HG03521 (cell line): ENCODE measurements at regions not wholly inside any gene's neighbourhood (a gene's known extent, or its start where the extent isn't known, plus 50 kb on each side); places are given as distances from the start of the nearest gene placed in this dataset.

ENCODE experiments used
- ATAC-seq: cut with Tn5 transposase; IDR thresholded peaks from one replicate; pipeline ENCODE4 v1.9.1; 2021; ENCODE audit warnings: mild to moderate bottlenecking, moderate library complexity; ENCODE audit not compliant: unreplicated experiment

DNA sequence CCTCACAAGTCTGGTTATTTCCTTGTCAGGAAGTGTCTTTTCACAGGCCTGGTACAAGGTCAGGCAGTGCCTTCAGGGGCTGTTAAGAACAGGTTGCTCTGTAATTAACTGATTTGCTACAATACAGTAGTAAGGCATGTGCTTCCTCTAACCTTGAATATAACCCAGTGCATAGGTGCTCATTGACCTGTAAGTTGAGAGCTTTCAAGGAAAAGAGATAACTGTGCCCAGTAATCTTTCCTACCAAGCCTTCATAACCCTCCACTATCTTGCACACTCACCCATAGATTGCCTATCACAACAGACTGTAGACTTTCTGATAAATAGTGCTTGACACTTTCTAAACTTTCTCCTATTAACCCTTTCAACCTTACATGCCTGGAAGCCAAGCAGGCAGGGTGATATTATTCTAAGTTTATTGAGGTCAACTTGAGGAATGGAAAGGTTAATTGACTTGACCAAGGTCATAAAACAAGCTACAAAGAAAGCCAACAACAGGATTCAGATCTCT lies 148.1 kb downstream of the PPARGC1A start:
- no peak for ATAC-seq

DNA sequence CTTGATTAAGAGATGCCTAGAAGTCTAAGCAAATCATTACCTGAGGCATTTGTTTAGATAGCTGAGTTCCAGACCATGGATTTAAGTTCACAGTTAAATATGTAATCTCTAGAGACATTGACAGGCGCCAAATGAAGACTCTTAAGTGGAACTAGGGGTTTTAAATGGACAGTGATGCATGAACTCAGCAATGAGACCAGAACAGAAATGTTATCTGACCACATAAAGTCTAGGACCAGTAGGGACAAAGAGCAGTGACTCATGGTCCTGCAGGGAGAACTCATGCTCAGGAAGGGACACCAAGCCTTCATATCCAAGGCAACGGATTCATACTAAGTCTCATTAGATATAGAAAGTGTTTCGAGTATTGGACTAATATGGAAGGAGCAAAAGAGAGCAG lies 152.3 kb downstream of the PPARGC1A start:
- ATAC-seq = no peak

DNA sequence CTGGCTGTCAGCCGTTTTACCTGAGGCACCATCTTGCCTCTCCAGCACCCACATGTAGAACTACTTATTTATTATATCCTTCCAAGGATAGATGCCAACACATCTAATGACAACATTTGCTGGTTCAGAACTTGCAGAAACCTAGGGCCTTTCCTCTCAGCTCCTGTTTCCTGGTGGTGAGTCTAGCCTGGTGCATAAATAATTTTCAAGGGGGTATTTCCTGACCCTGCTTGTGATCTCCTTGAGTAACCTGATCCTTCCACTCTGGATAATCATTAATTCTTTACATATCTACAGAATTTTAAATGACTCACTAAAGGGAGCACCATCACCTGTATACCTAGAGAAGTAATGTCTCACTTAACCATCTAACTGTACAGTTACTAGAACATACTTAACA lies 153.4 kb downstream of the PPARGC1A start:
- no peak for ATAC-seq

DNA sequence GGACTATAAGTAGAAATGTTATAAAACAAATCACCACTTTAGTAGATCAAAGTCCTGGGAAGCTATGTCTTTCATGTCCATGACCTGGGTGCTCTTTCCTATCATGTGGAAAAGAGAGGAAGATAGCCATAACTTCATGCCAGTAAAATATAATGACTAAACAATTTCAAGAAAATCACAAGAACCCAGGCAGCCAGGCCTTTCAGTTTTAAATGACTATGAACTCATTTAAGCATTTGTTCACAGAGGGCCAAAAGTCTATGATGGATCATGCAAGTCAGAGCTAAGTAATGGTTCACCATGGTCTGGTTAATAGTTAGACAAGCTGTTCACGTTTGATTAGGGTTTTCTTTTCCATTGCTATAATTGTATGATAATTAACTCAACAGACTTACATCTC lies 155.8 kb downstream of the PPARGC1A start:
- no peak for ATAC-seq

DNA sequence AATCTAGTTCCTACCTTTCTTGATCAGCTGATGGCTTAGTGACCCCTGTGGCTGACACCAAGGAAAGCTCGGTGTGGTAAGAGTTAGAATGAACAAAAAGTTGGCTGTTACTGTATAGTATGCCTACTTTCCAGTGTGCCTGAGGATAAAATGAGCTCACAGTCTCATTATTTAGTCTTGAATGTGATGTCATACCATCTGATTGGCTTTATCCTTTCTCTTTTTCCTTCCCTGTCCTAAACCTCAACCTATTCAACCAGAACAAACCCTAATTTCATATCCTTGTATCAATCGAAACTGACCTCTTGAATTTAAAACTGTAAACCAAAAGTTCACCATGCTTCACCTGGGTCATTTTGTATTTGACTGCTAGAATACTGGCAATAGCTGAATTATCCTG lies 156.4 kb downstream of the PPARGC1A start:
- ATAC-seq = no peak

DNA sequence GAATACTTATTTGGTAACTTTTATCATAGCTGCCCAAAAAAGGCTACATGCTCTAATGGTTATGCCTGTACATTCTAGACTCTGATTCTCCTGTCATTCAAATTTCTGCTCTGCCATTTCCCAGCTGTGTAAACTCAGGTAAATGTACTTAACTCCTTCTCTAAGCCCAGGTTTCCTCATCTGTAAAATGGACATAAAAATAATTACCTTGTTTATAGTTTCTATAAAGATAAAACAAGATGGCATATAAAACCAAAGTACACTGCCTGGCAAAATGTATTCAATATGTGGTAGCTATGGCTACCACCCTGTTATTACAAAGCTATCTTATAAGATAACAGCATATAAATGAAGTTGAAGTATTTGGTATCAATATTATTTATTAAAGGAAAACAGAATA lies 158.8 kb downstream of the PPARGC1A start:
- no peak for ATAC-seq

DNA sequence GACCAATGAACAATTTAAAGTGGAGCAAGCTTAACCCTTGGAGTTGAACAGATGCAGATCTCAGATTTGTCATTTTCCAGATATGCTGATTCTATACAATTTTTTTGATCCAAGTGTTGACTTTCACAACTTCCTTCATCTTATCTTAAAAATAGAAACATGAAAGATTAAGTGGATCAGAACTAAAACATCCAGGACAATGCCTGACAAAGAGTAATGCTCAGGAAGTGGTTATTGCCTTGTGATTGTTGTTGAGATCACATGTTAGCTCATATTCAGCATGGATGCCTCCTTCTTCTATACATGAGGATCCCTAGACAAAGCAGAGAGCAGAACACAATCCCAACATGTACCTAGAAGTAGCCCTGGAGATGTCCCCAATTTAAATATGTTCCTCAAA lies 160.9 kb downstream of the PPARGC1A start:
- no peak for ATAC-seq

DNA sequence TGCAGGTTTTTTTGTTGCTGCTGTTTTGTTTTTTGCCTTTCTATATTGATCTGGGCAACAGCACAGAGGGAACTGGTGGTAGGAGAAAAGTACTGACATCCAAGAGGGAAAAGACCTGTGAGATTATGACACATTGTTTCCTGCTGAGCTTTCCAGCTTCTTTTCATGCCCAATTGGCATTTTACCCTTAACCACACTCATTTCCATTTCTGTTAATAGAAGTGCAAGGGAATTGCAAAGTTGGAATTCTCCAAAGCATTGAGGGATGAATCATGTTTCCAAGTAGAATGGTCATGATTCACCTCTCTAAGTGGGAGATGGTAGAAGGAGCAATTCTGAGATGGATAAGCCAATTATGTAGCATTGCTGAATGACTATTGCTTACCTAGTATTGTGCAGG lies 161.5 kb downstream of the PPARGC1A start:
- ATAC-seq = no peak

DNA sequence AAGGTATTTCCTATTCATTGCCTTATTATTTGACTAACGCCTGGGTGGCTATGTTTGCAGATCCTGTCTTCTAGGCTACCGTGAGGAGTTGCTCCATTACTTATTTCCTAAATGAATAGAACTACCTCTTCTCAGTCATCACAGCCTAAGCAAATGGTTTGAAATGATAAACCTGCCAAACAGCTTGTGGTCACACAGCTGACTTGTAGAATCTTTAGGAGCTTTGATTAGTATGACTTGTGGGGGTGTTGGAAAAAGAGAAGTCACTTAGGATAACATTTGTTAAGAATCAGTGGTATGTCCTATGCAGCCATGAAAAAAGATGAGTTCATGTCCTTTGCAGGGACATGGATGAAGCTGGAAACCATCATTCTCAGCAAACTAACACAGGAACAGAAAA lies 169.3 kb downstream of the PPARGC1A start:
- ATAC-seq = no peak

DNA sequence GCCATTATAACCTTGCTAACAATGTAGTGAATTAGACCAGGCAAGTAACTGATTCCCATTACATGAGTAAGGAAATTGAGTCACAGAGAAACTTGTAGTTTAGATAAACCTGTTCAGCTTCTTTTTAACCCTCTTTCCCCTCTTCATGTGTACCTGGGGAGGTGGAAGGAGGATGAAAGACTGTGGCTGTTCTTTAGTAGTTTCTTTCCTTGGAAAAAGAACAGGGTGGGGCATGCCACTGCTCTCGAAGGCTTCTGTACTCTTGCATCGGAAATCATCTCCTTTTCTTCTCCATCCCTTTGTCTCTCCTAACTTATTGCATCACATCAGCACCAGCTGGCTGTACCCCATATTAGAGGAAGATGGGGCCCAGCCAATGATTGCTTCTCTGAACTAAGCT lies 171.4 kb downstream of the PPARGC1A start:
- ATAC-seq = no peak

DNA sequence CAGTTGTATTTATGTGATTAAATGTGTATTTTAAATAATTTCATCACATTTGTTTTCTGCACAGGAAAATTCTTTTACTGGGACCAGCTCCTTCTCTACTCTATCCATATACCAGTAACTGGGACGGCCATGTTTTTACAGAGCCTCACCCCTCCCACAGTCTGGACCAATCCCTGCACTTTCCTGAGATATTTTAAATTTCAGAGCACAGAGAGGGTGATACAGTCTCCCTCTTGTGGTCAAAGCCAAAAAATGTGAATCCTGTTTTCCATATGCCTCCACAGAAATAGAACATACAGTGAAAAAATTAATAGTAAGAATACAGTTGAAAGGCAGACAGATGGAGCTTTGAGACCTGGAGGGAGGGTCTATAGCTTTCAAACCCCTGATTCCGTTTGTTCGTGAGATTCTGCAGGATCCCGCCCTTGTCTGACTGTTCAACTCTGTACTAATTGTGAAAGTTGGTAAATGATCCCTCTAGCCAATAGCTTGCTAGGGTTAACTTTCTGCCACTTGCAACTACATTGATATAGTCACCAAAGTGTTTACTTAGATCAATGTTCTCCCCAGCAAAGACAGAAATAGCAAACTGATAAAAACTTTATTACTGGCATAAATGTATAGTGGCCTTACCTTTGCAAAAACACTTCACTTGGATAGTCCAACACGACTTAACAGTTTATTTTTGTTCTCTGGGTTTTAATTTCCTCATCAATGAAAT lies 172.2 kb downstream of the PPARGC1A start:
- no peak for ATAC-seq

DNA sequence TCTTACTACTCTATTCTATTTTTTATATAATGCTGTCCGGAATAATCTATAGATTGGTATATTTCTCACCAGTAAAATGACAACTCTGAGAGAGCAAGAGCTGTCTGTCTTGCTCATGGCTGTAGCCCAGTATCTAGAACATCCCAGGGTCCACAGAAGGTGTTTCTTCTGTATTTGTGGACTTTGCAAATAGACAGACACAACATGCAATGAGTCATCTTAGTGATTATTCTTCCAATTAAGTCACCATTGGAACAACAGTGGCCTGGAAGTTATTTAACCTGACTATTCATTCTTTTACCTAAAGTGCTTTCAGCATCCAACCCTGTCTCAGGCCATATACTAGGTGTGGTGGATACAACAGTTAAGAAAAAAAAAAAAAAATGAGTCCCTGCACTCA lies 179.5 kb downstream of the PPARGC1A start:
- ATAC-seq = no peak

DNA sequence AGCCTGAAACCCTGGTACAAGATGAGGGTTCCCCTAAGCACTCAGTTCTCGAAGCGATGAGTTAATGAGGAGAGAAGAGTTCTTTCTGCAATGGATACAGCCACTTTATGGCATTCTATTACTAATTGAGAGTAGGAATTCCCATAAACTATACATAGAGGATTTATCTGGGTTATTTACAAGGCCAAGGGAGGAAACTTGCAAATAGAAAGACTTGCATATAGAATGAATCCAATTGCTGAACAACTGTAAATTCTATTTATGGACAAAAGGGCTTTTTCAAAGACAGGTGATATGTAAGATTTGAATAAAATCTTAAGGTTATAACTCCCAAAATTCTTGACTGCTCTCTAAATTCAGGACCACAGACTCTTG lies 182.2 kb downstream of the PPARGC1A start:
- ATAC-seq = no peak

DNA sequence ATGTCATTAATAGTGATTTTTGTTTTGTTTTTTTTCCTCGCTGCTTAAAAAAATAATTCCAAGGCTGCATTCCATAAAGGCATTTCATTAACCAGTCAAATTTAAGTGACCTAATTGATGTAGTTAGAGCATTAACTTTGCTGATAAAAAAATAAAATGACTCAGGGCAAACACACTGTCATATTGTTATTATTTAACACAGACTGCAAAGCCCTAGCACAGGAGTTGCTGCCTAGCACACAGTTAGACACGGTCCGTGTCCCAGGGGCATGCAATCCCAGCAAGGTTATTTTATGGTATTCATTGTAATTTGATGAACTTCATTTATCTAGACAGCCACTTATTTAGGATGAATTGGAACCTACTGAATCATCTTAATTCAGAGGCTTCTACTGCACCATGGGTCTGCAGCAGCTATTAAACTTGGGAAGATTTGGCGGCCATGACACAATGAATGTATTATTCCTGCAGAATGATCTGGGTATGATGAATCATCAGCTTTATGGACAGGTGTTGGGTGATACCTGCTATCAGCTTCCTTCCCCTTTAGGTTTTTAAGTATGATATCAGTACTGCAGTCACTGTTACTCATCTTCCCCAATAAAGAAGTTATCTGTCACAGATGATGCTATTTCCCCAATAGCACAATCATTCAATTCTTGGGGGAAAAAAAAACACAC lies 182.7 kb downstream of the PPARGC1A start:
- no peak for ATAC-seq

DNA sequence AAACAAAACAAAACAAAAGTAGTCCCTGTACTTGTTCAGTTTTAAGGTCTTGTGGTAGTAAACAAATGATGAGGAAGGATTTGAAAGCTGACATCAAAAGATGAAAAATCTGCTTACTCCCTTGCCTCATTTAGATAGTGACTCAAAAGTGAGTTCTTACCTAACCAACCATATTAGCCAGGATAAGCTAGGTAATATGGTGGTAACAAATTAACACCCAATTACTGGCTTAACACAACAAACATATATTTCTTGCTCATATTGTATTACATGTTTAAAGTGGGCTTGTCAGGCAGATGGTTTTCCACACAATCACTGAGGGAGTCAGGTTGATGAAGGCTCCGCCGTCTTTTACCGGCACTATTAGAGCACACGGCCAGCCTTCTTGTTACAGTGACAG lies 189.7 kb downstream of the PPARGC1A start:
- ATAC-seq = no peak

DNA sequence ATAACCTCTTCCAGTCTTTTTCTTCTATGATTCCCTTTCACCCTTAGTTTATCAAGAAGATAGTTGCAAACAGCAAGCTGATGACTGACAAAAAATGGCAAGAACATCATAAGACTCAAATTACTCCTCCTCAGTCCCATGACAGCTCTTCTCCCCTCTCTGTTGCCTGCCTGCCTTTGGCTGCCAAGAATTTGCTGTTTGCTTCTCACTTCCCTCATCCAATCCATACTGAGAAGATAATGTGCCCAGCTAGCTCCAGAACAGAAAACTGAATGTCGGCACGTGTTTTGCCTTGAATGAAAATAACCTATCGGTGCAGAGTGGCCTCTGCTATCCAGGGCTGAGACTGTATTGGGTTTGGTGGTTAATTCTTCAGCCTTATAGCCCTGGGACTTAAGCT lies 192.1 kb downstream of the PPARGC1A start:
- ATAC-seq = no peak

DNA sequence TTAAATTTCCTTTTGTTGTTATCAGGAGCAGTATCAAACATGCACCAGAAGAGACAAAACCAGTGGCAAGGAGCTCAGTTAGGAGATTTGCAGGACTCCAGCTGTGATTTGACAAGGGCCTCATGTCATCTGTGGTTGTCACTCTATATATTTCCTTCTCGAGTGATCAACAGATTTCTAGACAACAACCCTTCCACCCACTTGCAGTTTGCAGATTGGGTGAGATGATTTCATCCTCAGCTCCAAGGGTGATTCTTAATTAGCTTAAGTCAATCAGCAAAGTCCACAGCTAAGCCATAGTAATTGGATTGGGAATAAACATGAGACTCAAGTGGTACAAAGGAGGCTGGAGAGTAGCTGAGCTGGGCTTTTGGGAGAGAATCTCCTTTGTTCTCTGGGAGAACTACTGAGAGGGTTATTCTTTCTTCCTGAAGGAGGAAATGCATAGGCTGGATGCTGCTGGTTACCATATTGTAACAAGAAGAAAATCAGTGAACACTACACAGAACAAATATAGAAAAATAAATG lies 192.8 kb downstream of the PPARGC1A start:
- no peak for ATAC-seq

DNA sequence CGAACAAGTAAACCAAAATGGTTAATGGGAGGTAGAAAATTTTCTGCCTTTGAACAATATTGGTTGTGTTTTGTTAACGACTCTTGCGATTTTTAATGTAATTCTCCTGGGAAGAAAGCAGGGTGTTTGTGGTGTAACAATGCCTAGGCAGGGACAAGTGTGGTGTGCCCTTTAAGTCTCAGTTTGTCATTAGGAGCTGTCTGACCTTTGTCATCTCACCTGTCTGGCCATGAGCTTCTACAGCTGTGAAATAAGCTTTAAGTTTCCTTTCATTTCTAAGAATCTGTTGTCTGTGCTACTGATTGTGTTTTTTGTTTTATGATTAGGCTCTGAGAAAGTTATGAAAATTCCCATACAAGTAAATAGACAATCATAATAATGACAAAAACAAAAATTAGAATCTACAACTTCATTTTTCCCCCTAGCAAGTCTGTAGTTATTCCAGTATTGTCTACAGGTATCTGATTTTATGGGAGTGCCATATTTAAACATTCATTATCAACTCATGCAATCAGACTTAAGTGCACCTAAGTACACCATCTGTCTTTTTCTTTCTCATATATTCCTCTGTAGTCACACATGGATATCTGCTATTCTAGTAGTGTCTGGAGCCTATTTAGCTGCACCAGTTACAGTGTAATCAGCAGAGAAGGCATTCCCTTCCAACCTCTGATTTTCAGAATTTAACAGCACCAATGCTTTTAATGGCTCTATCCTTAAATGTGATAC lies 203.5 kb downstream of the PPARGC1A start:
- no peak for ATAC-seq

DNA sequence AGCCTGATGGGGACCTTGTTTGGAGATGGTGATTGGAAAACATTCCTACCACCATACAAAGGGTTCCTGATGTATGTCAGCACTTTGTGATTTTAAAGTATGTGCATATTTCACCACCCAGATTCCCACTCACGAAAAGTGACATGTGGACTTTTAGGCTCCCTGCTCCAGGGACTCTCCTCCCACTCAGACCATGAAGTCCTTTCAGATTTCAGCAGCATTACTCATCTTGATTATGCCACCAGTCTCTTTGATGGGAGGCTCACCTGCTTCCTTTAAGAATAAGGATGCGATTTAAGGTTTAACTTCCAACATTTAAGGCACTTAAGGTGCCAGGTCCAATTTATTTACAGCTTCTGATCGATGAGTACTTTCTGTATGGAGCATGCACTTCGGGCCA lies 204.4 kb downstream of the PPARGC1A start:
- no peak for ATAC-seq

DNA sequence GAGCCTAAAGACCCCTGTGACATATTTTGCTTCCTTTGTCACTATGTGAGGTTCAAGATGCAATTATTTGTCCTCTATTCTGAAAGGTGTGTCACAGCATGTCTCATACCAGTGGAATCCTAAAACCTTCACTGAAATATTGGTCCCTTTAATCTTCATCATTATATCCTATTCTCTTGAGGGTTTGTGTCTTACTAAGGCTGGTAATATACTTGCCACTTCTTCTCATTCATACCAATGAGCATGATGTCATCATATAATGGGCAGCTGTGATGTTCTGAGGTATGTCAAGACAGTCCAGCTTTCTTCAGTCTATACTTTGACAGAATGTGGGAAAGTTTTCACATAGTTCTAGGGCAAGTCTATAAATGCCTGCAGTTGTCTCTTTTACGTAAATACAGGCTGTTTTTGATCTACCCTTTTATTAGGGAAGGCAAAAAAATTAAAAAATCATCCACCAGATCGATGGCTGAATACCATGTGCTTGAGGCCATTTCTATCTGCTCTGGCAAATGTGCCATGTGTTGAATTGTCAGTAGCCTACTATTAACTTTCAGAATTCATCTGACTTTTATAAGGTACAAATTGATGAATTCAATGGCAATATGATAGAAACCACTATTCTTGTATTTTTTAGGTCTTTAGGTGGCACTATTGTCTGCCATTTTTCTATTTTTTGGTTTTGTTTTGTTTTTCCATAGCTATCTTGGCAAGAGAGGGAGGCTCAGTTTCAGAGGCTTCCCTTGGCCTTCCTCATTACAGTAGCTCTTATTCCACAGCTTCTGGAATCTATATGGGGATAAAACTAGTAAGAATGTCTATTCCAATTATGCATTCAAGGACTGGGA lies 209.0 kb downstream of the PPARGC1A start:
- ATAC-seq = no peak

DNA sequence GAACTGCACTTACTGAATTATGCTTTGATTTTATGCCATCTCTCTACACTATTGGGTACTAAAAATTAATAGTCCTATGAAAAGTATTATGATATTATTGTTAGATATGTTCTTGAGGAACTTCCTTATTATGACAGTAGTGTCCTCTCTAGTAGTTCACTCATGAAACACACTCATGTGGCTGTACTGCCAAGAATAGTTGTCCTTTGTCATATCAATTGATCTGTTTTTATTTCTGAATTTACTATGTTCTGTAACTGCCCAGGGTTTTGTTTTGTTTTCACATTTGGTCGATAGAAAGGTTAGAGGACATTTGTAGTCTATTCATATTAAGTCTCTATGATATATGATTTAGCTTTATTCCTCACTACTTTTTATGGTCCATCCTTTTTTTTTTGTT lies 215.2 kb downstream of the PPARGC1A start:
- ATAC-seq = no peak
